22Rv1 (cell line): ENCODE measurements at regions not wholly inside any gene's neighbourhood (a gene's known extent, or its start where the extent isn't known, plus 50 kb on each side); places are given as distances from the start of the nearest gene placed in this dataset.
"Not testable (repeated sequence)": the region's sequence is repeated elsewhere in the genome, so short reads cannot be mapped to it uniquely, and the experiment has no call there.

Source experiments
- H3K27ac ChIP-seq: fragments of 450-650 bp; 2 replicates; pipeline ENCODE4 v1.5.1; 2017
- ZFX ChIP-seq: fragments of 450-650 bp; IDR thresholded peaks from 2 replicates; pipeline ENCODE4 v1.6.1; 2017; ENCODE audit warnings: antibody characterized with exemption, borderline replicate concordance
- TF ChIP-seq, protein P1 (sequence below): fragments of 450-650 bp; IDR thresholded peaks from 2 replicates; pipeline ENCODE4 v1.5.1; 2017; ENCODE audit warnings: mild to moderate bottlenecking

DNA sequence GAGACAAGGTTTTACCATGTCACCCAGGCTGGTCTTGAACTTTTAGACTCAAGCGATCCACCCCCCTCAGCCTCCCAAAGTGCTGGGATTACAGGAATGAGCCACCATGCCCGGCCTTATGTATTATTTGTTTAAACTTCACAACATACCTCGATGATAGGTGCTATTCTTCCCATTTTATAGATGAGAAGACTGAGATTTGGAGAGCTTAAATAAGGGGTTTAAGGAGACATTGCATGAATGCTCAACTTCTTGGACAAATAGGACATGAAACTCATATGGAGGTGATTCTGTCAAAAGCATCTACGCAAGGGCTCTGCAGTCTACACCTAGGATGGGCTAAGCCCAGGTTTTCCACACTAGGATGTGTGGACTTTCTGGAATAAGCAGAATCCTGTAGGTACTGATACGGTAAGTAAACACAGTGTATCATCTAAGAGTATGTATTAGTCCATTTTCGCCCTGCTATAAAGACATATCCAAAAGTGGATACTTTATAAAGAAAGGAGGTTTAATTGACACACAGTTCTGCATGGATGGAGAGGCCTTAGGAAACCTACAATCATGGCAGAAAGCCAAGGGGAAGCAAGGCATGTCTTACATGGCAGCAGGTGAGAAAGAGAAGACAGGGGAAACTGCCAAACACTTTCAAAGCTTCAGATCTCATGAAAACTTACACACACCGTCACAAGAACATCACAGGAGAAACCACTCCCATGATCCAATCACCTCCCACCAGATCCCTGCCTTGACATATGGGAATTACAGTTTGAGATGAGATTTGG is 62.8 kb upstream of the CAPRIN1 start:
- TF ChIP-seq, protein P1, sequence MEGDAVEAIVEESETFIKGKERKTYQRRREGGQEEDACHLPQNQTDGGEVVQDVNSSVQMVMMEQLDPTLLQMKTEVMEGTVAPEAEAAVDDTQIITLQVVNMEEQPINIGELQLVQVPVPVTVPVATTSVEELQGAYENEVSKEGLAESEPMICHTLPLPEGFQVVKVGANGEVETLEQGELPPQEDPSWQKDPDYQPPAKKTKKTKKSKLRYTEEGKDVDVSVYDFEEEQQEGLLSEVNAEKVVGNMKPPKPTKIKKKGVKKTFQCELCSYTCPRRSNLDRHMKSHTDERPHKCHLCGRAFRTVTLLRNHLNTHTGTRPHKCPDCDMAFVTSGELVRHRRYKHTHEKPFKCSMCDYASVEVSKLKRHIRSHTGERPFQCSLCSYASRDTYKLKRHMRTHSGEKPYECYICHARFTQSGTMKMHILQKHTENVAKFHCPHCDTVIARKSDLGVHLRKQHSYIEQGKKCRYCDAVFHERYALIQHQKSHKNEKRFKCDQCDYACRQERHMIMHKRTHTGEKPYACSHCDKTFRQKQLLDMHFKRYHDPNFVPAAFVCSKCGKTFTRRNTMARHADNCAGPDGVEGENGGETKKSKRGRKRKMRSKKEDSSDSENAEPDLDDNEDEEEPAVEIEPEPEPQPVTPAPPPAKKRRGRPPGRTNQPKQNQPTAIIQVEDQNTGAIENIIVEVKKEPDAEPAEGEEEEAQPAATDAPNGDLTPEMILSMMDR: no peak
- TF ChIP-seq ZFX: no peak
- no peak overlapping the region for H3K27ac ChIP-seq

DNA sequence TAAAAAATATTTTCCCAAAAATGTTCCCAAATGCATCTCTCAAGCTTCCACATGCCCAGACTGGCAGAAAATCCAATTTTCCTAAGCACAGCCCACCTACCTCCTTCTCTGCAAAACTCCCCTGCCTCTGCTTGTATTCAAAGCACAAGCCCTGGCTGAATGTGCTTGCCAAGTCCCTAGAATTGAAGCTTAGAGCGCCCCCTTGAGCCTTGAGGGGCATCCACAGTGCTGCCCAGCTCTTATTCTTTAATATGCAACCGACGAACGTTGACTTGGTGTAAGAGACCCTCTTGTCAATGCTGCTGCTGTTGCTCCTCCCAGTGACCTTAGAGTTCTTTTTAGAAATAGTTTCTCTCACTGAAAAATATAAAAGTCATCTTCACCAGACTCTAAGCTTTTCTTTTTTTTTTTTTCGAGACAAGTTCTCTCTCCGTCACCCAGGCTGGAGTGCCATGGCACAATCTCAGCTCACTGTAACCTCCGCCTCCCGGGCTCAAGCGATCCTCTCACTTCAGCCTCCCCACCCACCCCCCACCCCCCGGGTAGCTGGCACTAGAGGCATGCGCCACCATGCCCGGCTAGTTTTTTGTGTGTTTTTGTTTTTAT is 63.5 kb upstream of the CAPRIN1 start:
- H3K27ac ChIP-seq: no peak overlapping the region
- TF ChIP-seq, protein P1: peak; percentile 72
- no peak for TF ChIP-seq ZFX

DNA sequence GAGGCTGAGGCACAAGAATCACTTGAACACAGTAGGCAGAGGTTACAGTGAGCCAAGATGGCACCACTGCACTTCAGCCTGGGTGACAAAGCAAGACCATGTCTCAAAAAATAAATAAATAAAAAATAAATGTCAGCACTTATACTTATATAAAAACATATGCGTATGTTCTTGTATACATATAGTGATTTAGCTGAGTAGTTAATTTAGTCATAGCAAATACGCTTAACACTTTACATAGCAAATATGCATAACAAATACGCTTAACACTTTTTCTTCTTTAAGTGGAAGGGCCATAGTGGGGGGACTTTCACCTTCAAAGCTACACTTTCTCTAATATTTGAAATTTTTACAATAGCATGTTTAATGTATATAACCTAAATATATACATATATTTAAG is 64.0 kb upstream of the CAPRIN1 start:
- no peak overlapping the region for H3K27ac ChIP-seq
- TF ChIP-seq, protein P1: no peak
- no peak for TF ChIP-seq ZFX

DNA sequence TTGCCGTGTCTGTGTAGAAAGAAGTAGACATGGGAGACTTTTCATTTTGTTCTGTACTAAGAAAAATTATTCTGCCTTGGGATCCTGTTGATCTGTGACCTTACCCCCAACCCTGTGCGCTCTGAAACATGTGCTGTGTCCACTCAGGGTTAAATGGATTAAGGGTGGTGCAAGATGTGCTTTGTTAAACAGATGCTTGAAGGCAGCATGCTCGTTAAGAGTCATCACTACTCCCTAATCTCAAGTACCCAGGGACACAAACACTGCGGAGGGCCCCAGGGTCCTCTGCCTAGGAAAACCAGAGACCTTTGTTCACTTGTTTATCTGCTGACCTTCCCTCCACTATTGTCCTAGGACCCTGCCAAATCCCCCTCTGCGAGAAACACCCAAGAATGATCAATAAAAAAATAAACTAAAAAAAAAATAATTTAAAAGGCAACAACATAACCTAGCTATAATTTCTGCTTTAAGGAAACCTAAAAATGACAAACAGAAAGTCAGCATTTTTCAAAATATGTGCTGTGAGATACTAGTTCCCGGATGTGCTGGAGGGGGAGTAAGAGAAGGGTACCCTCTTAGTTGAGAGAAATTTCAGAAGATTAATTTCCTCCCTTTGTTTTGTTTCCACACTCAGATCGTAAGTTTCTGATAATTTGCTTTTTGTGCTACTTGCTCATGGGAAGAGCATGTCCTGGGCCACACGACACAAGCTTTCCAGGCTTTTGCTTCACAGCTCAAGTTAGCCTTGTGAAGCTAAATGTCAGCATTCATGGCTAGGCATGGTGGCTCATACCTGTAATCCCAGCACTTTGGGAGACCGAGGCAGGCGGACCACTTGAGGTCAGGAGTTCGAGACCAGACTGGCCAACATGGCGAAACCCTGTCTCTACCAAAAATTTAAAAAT is 64.7 kb upstream of the CAPRIN1 start:
- H3K27ac ChIP-seq: not testable (repeated sequence)

DNA sequence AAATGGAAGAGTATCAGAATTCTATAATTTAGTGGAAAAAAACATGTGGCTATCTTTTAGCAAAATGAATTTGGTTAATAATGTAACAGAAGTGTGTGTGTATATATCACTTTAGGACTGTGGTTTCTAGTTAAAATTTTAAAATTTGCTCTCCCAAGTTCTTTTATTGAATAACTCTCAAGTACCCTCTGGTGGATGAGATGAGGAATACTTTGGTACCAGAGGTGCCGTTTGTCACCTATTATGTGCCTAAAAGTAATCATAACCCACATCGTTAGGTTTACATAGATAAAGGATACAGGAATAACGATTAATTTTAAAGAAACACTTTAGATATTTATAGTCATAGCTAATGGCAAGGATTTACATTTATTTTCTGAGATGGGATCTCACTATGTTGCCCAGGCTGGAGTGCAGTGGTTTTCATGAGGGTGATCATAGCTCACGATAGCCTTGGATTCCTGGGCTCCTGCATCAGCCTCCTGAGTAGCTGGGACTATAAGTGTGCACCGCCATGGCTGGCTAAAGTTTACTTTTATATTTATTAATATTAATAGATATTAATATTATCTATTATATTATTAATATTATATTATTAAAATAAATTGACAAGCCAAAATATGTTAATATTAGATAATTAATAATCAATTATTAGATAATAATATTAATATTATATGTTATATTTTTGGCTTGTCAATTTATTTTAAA is 66.7 kb upstream of the CAPRIN1 start:
- TF ChIP-seq ZFX: no peak
- TF ChIP-seq, protein P1: no peak
- no peak overlapping the region for H3K27ac ChIP-seq

DNA sequence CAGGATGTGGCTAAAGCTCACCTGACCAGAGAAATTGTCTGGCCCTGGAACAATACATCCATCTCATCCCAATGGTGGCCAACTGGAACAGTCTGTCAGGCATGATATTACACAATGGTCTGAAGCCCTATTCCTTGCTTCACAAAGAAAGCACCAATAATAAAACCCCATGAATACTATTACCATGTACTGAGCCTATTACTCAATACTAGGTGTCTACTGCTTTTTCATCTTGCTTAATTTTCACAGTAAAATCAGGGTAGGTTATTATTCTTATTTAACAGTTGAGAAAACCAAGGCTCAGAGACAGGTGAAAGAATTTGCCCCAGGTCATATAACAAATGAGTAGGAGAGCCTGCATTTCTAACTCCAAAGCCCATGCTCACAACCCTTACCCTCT is 68.9 kb upstream of the CAPRIN1 start:
- no peak overlapping the region for H3K27ac ChIP-seq
- no peak for TF ChIP-seq ZFX

DNA sequence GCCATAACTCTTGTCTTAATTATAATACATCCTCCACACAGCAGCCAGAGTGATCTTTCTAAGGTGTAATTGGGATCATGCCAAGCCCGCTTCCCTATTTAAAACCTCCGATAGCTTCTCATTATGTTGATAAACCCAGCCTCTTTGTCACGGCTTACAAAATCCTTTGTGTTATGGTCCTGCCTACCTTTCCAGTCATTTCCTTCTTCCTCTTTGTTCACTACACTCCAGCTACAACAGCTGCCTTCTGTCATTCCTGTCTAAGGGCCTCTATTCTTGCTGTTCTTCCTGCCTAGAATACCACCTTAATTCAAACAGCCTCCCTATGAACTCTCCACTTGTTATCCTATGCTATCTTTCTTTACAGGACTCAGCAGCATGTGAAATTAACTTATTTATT is 70.6 kb upstream of the CAPRIN1 start:
- TF ChIP-seq, protein P1: no peak
- no peak for TF ChIP-seq ZFX
- no peak overlapping the region for H3K27ac ChIP-seq
